HEK293 (cell line): ENCODE measurements at regions not wholly inside any gene's neighbourhood (a gene's known extent, or its start where the extent isn't known, plus 50 kb on each side); places are given as distances from the start of the nearest gene placed in this dataset.

Source experiments
- CTCF ChIA-PET: fragments of 350-600 bp; formaldehyde crosslinking; extraction: SDS; loops from one replicate; lab custom pipeline; 2021; ENCODE audit warnings: antibody characterized with exemption; lab: Yijun Ruan, JAX
- POLR2A ChIA-PET: fragments of 300-600 bp; formaldehyde crosslinking; extraction: SDS; loops from one replicate; lab custom pipeline; 2020; ENCODE audit warnings: antibody characterized with exemption, inconsistent platforms; lab: Yijun Ruan, JAX
- H3K27ac ChIP-seq: fragments of 200-500 bp; sonication (Bioruptor generic); 2 replicates; pipeline ENCODE4 v1.5.1; 2014; ENCODE audit warnings: low read depth, low read length, control low read depth, inconsistent platforms; ENCODE audit errors: extremely low read depth
- H3K36me3 ChIP-seq, 2 experiments: fragments of 200-500 bp in 1 of 2; sonication (Bioruptor generic) in 1 of 2; 1 replicate in 1 of 2; 2 replicates in 1 of 2; pipeline ENCODE4 v1.5.1; 2014 to 2017; ENCODE audit warnings: inconsistent platforms in 2 of 2, low read length in 2 of 2; ENCODE audit not compliant: control insufficient read depth in 2 of 2, insufficient read depth in 1 of 2
- H3K4me1 ChIP-seq: fragments of 200-500 bp; sonication (Bioruptor generic); 2 replicates; pipeline ENCODE4 v1.5.1; 2014; ENCODE audit warnings: mild to moderate bottlenecking, low read length, inconsistent platforms; ENCODE audit not compliant: control insufficient read depth, insufficient read depth
- H3K4me3 ChIP-seq: 2 replicates; pipeline ENCODE4 v1.5.1; 2011; ENCODE audit warnings: low read depth, mild to moderate bottlenecking, control low read depth, low read length, moderate library complexity
- H3K9me3 ChIP-seq: fragments of 200-500 bp; sonication (Bioruptor generic); 2 replicates; pipeline ENCODE4 v1.5.1; 2014; ENCODE audit warnings: low read depth, low read length, inconsistent platforms; ENCODE audit not compliant: control insufficient read depth, insufficient read depth
- GLI4 ChIP-seq: fragments of 450-650 bp; formaldehyde crosslinking; IDR thresholded peaks from 2 replicates; pipeline ENCODE4 v1.5.1; 2016; ENCODE audit warnings: missing biosample characterization, missing genetic modification characterization
- GLIS1 ChIP-seq: fragments of 450-650 bp; formaldehyde crosslinking; IDR thresholded peaks from 2 replicates; pipeline ENCODE4 v1.5.1; 2016; ENCODE audit warnings: missing biosample characterization, missing genetic modification characterization
- KLF7 ChIP-seq: fragments of 450-650 bp; formaldehyde crosslinking; IDR thresholded peaks from 2 replicates; pipeline ENCODE4 v1.5.1; 2016; ENCODE audit warnings: missing biosample characterization, missing genetic modification characterization, borderline replicate concordance
- WT1 ChIP-seq: fragments of 450-650 bp; formaldehyde crosslinking; IDR thresholded peaks from 2 replicates; pipeline ENCODE4 v1.5.1; 2016; ENCODE audit warnings: missing biosample characterization, missing genetic modification characterization
- ZBTB17 ChIP-seq: fragments of 450-650 bp; formaldehyde crosslinking; IDR thresholded peaks from 2 replicates; pipeline ENCODE4 v1.5.1; 2016; ENCODE audit warnings: missing biosample characterization, missing genetic modification characterization
- ZFP69B ChIP-seq: fragments of 450-650 bp; formaldehyde crosslinking; IDR thresholded peaks from 2 replicates; pipeline ENCODE4 v1.5.1; 2016; ENCODE audit warnings: missing biosample characterization, missing genetic modification characterization
- ZNF146 ChIP-seq: fragments of 450-650 bp; formaldehyde crosslinking; IDR thresholded peaks from 2 replicates; pipeline ENCODE4 v1.5.1; 2016; ENCODE audit warnings: missing biosample characterization, missing genetic modification characterization
- ZNF169 ChIP-seq: fragments of 450-650 bp; formaldehyde crosslinking; IDR thresholded peaks from 2 replicates; pipeline ENCODE4 v1.5.1; 2016; ENCODE audit warnings: missing biosample characterization, missing genetic modification characterization
- ZNF23 ChIP-seq: fragments of 450-650 bp; formaldehyde crosslinking; IDR thresholded peaks from 2 replicates; pipeline ENCODE4 v1.5.1; 2016; ENCODE audit warnings: missing biosample characterization, missing genetic modification characterization, borderline replicate concordance
- ZNF302 ChIP-seq: fragments of 450-650 bp; formaldehyde crosslinking; IDR thresholded peaks from 2 replicates; pipeline ENCODE4 v1.5.1; 2016; ENCODE audit warnings: missing biosample characterization, missing genetic modification characterization, low read depth
- ZNF366 ChIP-seq: fragments of 450-650 bp; formaldehyde crosslinking; conservative IDR thresholded peaks from 2 replicates; pipeline ENCODE4 v1.5.1; 2016; ENCODE audit warnings: missing biosample characterization, missing genetic modification characterization
- ZNF707 ChIP-seq: fragments of 450-650 bp; formaldehyde crosslinking; IDR thresholded peaks from 2 replicates; pipeline ENCODE4 v1.5.1; 2016; ENCODE audit warnings: missing biosample characterization, missing genetic modification characterization
- ZNF76 ChIP-seq: fragments of 450-650 bp; formaldehyde crosslinking; IDR thresholded peaks from 2 replicates; pipeline ENCODE4; 2016; ENCODE audit warnings: low read depth, missing biosample characterization, missing genetic modification characterization, borderline replicate concordance
- ZSCAN23 ChIP-seq: fragments of 450-650 bp; formaldehyde crosslinking; IDR thresholded peaks from 2 replicates; pipeline ENCODE4 v1.5.1; 2016; ENCODE audit warnings: missing biosample characterization, missing genetic modification characterization
- TF ChIP-seq, protein P1 (sequence below): fragments of 450-650 bp; formaldehyde crosslinking; IDR thresholded peaks from 2 replicates; pipeline ENCODE4 v1.5.1; 2016; ENCODE audit warnings: missing biosample characterization, missing genetic modification characterization
- TF ChIP-seq, protein P2 (sequence below): fragments of 450-650 bp; formaldehyde crosslinking; conservative IDR thresholded peaks from 2 replicates; pipeline ENCODE4 v1.5.1; 2016; ENCODE audit warnings: low read depth, missing biosample characterization, missing genetic modification characterization
- TF ChIP-seq, protein P3 (sequence below): IDR thresholded peaks from 2 replicates; pipeline ENCODE4 v1.6.1; 2011; ENCODE audit warnings: mild to moderate bottlenecking, low read depth, low read length, borderline replicate concordance
- TF ChIP-seq, protein P4 (sequence below): fragments of 450-650 bp; formaldehyde crosslinking; IDR thresholded peaks from 2 replicates; pipeline ENCODE4 v1.5.1; 2016; ENCODE audit warnings: missing biosample characterization, missing genetic modification characterization
- TF ChIP-seq, protein P5 (sequence below): fragments of 450-650 bp; formaldehyde crosslinking; optimal IDR thresholded peaks from 2 replicates; pipeline ENCODE3; 2016; ENCODE audit warnings: missing biosample characterization, mild to moderate bottlenecking, missing genetic modification characterization

DNA sequence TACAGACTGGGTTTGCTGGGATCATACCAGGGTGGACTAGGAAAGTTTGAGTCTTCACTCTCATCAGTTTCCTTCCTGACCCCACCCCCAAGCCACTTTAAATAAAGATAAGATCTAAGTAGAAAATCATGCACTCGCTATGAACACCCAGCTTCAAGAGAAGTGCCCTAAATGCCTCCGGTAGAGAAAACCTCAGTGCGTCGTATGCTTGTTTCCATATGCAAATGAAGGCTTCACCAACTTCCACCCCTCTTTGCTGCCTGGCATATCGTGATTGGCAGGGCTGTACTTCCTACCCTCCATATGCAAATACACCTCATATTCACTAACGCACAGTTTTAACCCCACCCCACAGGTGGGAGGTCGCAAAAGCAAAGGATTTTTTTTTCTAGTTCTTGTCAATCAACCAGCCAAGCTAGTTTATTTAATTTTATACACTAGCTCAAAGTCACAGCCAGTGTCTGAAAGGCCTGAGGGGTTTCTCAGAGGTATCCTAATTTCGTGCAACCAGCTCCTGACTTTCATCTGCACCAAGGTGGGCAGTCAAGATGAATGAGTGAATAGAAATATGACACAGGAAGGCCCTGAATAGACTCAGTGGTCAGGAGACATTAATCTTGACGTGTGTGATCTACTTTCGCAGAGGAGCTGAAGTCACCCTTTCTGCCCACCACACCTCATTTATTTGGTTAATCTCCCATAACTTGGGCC, 121.1 kb upstream of the TSHZ3 start:
- TF ChIP-seq GLI4 (tag by site-specific recombination) (no peak), WT1 (tag by site-specific recombination) (no peak), ZNF23 (tag by site-specific recombination) (no peak), ZSCAN23 (no peak), ZNF366 (tag by site-specific recombination) (no peak), ZNF302 (tag by site-specific recombination) (no peak), ZBTB17 (tag by site-specific recombination) (no peak), ZFP69B (no peak), ZNF169 (tag by site-specific recombination) (no peak), ZNF76 (no peak), GLIS1 (tag by site-specific recombination) (no peak), KLF7 (tag by site-specific recombination) (no peak), ZNF146 (tag by site-specific recombination) (no peak), ZNF707 (no peak)
- TF ChIP-seq, protein P1, sequence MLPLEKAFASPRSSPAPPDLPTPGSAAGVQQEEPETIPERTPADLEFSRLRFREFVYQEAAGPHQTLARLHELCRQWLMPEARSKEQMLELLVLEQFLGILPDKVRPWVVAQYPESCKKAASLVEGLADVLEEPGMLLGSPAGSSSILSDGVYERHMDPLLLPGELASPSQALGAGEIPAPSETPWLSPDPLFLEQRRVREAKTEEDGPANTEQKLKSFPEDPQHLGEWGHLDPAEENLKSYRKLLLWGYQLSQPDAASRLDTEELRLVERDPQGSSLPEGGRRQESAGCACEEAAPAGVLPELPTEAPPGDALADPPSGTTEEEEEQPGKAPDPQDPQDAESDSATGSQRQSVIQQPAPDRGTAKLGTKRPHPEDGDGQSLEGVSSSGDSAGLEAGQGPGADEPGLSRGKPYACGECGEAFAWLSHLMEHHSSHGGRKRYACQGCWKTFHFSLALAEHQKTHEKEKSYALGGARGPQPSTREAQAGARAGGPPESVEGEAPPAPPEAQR, result no peak
- TF ChIP-seq, protein P2, sequence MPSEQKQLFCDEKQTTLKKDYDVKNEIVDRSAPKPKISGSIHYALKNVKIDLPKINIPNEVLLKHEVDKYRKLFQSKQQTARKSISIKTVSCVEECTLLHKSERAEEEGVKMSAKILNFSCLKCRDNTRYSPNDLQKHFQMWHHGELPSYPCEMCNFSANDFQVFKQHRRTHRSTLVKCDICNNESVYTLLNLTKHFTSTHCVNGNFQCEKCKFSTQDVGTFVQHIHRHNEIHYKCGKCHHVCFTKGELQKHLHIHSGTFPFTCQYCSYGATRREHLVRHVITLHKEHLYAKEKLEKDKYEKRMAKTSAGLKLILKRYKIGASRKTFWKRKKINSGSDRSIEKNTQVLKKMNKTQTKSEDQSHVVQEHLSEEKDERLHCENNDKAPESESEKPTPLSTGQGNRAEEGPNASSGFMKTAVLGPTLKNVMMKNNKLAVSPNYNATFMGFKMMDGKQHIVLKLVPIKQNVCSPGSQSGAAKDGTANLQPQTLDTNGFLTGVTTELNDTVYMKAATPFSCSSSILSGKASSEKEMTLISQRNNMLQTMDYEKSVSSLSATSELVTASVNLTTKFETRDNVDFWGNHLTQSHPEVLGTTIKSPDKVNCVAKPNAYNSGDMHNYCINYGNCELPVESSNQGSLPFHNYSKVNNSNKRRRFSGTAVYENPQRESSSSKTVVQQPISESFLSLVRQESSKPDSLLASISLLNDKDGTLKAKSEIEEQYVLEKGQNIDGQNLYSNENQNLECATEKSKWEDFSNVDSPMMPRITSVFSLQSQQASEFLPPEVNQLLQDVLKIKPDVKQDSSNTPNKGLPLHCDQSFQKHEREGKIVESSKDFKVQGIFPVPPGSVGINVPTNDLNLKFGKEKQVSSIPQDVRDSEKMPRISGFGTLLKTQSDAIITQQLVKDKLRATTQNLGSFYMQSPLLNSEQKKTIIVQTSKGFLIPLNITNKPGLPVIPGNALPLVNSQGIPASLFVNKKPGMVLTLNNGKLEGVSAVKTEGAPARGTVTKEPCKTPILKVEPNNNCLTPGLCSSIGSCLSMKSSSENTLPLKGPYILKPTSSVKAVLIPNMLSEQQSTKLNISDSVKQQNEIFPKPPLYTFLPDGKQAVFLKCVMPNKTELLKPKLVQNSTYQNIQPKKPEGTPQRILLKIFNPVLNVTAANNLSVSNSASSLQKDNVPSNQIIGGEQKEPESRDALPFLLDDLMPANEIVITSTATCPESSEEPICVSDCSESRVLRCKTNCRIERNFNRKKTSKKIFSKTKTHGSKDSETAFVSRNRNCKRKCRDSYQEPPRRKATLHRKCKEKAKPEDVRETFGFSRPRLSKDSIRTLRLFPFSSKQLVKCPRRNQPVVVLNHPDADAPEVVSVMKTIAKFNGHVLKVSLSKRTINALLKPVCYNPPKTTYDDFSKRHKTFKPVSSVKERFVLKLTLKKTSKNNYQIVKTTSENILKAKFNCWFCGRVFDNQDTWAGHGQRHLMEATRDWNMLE, result no peak
- TF ChIP-seq, protein P3, sequence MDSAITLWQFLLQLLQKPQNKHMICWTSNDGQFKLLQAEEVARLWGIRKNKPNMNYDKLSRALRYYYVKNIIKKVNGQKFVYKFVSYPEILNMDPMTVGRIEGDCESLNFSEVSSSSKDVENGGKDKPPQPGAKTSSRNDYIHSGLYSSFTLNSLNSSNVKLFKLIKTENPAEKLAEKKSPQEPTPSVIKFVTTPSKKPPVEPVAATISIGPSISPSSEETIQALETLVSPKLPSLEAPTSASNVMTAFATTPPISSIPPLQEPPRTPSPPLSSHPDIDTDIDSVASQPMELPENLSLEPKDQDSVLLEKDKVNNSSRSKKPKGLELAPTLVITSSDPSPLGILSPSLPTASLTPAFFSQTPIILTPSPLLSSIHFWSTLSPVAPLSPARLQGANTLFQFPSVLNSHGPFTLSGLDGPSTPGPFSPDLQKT, result no peak
- TF ChIP-seq, protein P4, sequence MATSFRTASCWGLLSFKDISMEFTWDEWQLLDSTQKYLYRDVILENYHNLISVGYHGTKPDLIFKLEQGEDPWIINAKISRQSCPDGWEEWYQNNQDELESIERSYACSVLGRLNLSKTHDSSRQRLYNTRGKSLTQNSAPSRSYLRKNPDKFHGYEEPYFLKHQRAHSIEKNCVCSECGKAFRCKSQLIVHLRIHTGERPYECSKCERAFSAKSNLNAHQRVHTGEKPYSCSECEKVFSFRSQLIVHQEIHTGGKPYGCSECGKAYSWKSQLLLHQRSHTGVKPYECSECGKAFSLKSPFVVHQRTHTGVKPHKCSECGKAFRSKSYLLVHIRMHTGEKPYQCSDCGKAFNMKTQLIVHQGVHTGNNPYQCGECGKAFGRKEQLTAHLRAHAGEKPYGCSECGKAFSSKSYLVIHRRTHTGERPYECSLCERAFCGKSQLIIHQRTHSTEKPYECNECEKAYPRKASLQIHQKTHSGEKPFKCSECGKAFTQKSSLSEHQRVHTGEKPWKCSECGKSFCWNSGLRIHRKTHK (tag by site-specific recombination), result no peak
- TF ChIP-seq, protein P5, sequence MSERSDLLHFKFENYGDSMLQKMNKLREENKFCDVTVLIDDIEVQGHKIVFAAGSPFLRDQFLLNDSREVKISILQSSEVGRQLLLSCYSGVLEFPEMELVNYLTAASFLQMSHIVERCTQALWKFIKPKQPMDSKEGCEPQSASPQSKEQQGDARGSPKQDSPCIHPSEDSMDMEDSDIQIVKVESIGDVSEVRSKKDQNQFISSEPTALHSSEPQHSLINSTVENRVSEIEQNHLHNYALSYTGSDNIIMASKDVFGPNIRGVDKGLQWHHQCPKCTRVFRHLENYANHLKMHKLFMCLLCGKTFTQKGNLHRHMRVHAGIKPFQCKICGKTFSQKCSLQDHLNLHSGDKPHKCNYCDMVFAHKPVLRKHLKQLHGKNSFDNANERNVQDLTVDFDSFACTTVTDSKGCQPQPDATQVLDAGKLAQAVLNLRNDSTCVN (tag by site-specific recombination), result no peak
- ChIA-PET CTCF (no interaction called here), POLR2A (no interaction called here)

More for the DNA sequence above, 121.1 kb upstream of the TSHZ3 start:
- Histone ChIP-seq H3K36me3 (no peaks in the 10 kb centered on the region; a peak in 1 of 3 replicates), H3K4me3 (no peak overlapping the region), H3K27ac (no peak overlapping the region), H3K4me1 (no peaks in the 10 kb centered on the region), H3K9me3 (no peaks in the 10 kb centered on the region)
